A549 (cell line): ENCODE measurements at regions not wholly inside any gene's neighbourhood (a gene's known extent, or its start where the extent isn't known, plus 50 kb on each side); places are given as distances from the start of the nearest gene placed in this dataset.

Experiments used
- ATAC-seq, 2 experiments: fragments of 200-7000 bp in 1 of 2; fragments of >200 bp in 1 of 2; cut with Nextera tagmentation in 1 of 2; cut with Tn5 transposase in 1 of 2; 3 replicates each; pipeline versions ENCODE4 v1.8.0 to v1.9.1; 2018 to 2020; ENCODE audit warnings: mild to moderate bottlenecking in 1 of 2, moderate library complexity in 1 of 2
- CTCF ChIA-PET: fragments of 300-600 bp; sonication (Branson Sonifier 250); formaldehyde crosslinking; extraction: SDS; loops from one replicate; lab custom pipeline; 2021; ENCODE audit warnings: antibody characterized with exemption, inconsistent platforms; lab: Yijun Ruan, JAX
- POLR2A ChIA-PET: fragments of 350-600 bp; formaldehyde crosslinking; extraction: SDS; loops from one replicate; lab custom pipeline; 2021; ENCODE audit warnings: antibody characterized with exemption, inconsistent platforms; lab: Yijun Ruan, JAX
- DNase-seq, 2 experiments: peaks; one replicate each; pipeline versions ENCODE4 v3.0.0 to v3.0.0-alpha.2; 2011 to 2016; ENCODE audit warnings: low read depth in 1 of 2, low spot score in 1 of 2
- FAIRE-seq: peaks from 2 replicates; lab custom pipeline; 2011; peaks lifted over from hg19 to GRCh38; lab: Jason Lieb, UNC
- H3K27ac ChIP-seq, 2 experiments: fragments of >200 bp; sonication (Bioruptor Twin); formaldehyde crosslinking; 3 replicates each; pipeline ENCODE4 v1.5.1; 2016 to 2017
- H3K4me1 ChIP-seq: fragments of >200 bp; sonication (Bioruptor Twin); formaldehyde crosslinking; 3 replicates; pipeline ENCODE4 v1.6.1; 2016
- H3K4me2 ChIP-seq: fragments of >200 bp; sonication (Bioruptor Twin); formaldehyde crosslinking; 3 replicates; pipeline ENCODE4 v1.6.1; 2016
- H3K4me3 ChIP-seq: fragments of >200 bp; sonication (Bioruptor Twin); formaldehyde crosslinking; 3 replicates; pipeline ENCODE4 v1.5.1; 2016
- H3K9me3 ChIP-seq: fragments of >200 bp; sonication (Bioruptor Twin); formaldehyde crosslinking; 3 replicates; pipeline ENCODE4 v1.6.1; 2016
- E2F6 ChIP-seq: IDR thresholded peaks from 2 replicates; pipeline ENCODE4 v1.6.1; 2012; ENCODE audit warnings: low read depth, borderline replicate concordance
- EHMT2 ChIP-seq: fragments of 200-600 bp; sonication (generic); IDR thresholded peaks from 2 replicates; pipeline ENCODE4 v1.6.1; 2016; ENCODE audit warnings: antibody characterized with exemption, low read depth, mild to moderate bottlenecking, moderate library complexity
- ELK1 ChIP-seq: fragments of 150-350 bp; IDR thresholded peaks from 2 replicates; pipeline ENCODE4 v1.6.1; 2014; ENCODE audit warnings: low read depth, mild to moderate bottlenecking, low read length
- FOSL2 ChIP-seq, 2 experiments: fragments of 450-650 bp in 1 of 2; fragments of >200 bp in 1 of 2; sonication (Bioruptor Twin) in 1 of 2; formaldehyde crosslinking; IDR thresholded peaks; 2 replicates each; pipeline versions ENCODE4 v1.5.0 to v1.6.1; 2016 to 2020; ENCODE audit warnings: mild to moderate bottlenecking in 1 of 2, moderate library complexity in 1 of 2
- FOXS1 ChIP-seq: fragments of 250-450 bp; sonication (Bioruptor Pico); IDR thresholded peaks from 2 replicates; pipeline ENCODE4 v1.5.0; 2020; ENCODE audit warnings: mild to moderate bottlenecking, moderate library complexity
- GATA3 ChIP-seq: IDR thresholded peaks from 2 replicates; pipeline ENCODE4 v1.6.1; 2012; ENCODE audit warnings: borderline replicate concordance
- HDAC2 ChIP-seq: fragments of 200-600 bp; sonication (generic); IDR thresholded peaks from 2 replicates; pipeline ENCODE4 v1.6.1; 2016
- HES2 ChIP-seq: fragments of >200 bp; sonication (Bioruptor Twin); formaldehyde crosslinking; IDR thresholded peaks from 2 replicates; pipeline ENCODE4 v1.6.1; 2016
- HOXB5 ChIP-seq: fragments of 250-450 bp; sonication (Bioruptor Pico); IDR thresholded peaks from 2 replicates; pipeline ENCODE4 v1.5.0; 2020; ENCODE audit warnings: mild to moderate bottlenecking, moderate library complexity
- MAZ ChIP-seq: fragments of 150-350 bp; IDR thresholded peaks from 2 replicates; pipeline ENCODE4 v1.6.1; 2014; ENCODE audit warnings: antibody characterized with exemption, low read depth, low read length, borderline replicate concordance
- PBX3 ChIP-seq: IDR thresholded peaks from 2 replicates; pipeline ENCODE4 v1.6.1; 2012
- RFX5 ChIP-seq: fragments of 450-650 bp; IDR thresholded peaks from 2 replicates; pipeline ENCODE4 v1.7.1; 2014; ENCODE audit warnings: antibody characterized with exemption, mild to moderate bottlenecking, moderate library complexity
- SREBF2 ChIP-seq: fragments of 450-650 bp; IDR thresholded peaks from 2 replicates; pipeline ENCODE4 v1.6.1; 2014; ENCODE audit warnings: mild to moderate bottlenecking, moderate library complexity
- TFCP2L1 ChIP-seq: fragments of 250-450 bp; sonication (Bioruptor Pico); IDR thresholded peaks from 2 replicates; pipeline ENCODE4 v1.5.0; 2021; ENCODE audit warnings: mild to moderate bottlenecking
- TP53 ChIP-seq: fragments of 250-450 bp; sonication (Bioruptor Pico); IDR thresholded peaks from 2 replicates; pipeline ENCODE4 v1.5.0; 2021; ENCODE audit warnings: mild to moderate bottlenecking, moderate library complexity
- USF2 ChIP-seq: fragments of 450-650 bp; IDR thresholded peaks from 2 replicates; pipeline ENCODE4 v1.6.1; 2014; ENCODE audit warnings: antibody characterized with exemption
- ZSCAN20 ChIP-seq: fragments of 250-450 bp; sonication (Bioruptor Pico); IDR thresholded peaks from 2 replicates; pipeline ENCODE4 v1.8.0; 2022; ENCODE audit warnings: mild to moderate bottlenecking, moderate library complexity
- WGBS: methylation state at CpG from one replicate; pipeline ENCODE4 v1.1.6; 2017; ENCODE audit errors: missing lambda C conversion rate; 5-methylcytosine and 5-hydroxymethylcytosine counted together
- TF ChIP-seq, protein P1 (sequence below): fragments of >200 bp; sonication (Bioruptor Twin); formaldehyde crosslinking; IDR thresholded peaks from 3 replicates; pipeline ENCODE4 v1.6.1; 2016
- TF ChIP-seq, protein P2 (sequence below): fragments of 200-600 bp; sonication (generic); IDR thresholded peaks from 2 replicates; pipeline ENCODE4 v1.6.1; 2016; ENCODE audit warnings: antibody characterized with exemption, mild to moderate bottlenecking, moderate library complexity

GRCh38 chr16:26898200-26898599 is 168.5 kb upstream of the C16orf82 start:
- Histone ChIP-seq H3K4me2 (no peak overlapping the region), H3K4me1 (no peaks in the 10 kb centered on the region), H3K4me3 (no peak overlapping the region), H3K27ac (no peak overlapping the region), H3K9me3 (no peaks in the 10 kb centered on the region)
- ATAC-seq: no peak
- no peak for FAIRE-seq
- TF ChIP-seq ZSCAN20 (CRISPR knock-in tag): no peak
- TF ChIP-seq USF2: no peak
- no peak for TF ChIP-seq HOXB5
- no peak for TF ChIP-seq FOXS1 (CRISPR knock-in tag)
- no peak for TF ChIP-seq HES2
- no peak for TF ChIP-seq SREBF2
- TF ChIP-seq, protein P1, sequence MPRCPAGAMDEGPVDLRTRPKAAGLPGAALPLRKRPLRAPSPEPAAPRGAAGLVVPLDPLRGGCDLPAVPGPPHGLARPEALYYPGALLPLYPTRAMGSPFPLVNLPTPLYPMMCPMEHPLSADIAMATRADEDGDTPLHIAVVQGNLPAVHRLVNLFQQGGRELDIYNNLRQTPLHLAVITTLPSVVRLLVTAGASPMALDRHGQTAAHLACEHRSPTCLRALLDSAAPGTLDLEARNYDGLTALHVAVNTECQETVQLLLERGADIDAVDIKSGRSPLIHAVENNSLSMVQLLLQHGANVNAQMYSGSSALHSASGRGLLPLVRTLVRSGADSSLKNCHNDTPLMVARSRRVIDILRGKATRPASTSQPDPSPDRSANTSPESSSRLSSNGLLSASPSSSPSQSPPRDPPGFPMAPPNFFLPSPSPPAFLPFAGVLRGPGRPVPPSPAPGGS: no peak
- no peak for TF ChIP-seq EHMT2
- no peak for TF ChIP-seq TP53 (CRISPR knock-in tag)
- TF ChIP-seq GATA3: no peak
- TF ChIP-seq, protein P2, sequence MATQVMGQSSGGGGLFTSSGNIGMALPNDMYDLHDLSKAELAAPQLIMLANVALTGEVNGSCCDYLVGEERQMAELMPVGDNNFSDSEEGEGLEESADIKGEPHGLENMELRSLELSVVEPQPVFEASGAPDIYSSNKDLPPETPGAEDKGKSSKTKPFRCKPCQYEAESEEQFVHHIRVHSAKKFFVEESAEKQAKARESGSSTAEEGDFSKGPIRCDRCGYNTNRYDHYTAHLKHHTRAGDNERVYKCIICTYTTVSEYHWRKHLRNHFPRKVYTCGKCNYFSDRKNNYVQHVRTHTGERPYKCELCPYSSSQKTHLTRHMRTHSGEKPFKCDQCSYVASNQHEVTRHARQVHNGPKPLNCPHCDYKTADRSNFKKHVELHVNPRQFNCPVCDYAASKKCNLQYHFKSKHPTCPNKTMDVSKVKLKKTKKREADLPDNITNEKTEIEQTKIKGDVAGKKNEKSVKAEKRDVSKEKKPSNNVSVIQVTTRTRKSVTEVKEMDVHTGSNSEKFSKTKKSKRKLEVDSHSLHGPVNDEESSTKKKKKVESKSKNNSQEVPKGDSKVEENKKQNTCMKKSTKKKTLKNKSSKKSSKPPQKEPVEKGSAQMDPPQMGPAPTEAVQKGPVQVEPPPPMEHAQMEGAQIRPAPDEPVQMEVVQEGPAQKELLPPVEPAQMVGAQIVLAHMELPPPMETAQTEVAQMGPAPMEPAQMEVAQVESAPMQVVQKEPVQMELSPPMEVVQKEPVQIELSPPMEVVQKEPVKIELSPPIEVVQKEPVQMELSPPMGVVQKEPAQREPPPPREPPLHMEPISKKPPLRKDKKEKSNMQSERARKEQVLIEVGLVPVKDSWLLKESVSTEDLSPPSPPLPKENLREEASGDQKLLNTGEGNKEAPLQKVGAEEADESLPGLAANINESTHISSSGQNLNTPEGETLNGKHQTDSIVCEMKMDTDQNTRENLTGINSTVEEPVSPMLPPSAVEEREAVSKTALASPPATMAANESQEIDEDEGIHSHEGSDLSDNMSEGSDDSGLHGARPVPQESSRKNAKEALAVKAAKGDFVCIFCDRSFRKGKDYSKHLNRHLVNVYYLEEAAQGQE: no peak
- TF ChIP-seq HDAC2: no peak
- TF ChIP-seq TFCP2L1 (CRISPR knock-in tag): no peak
- no peak for TF ChIP-seq FOSL2 (IDR thresholded peaks at IDR 0.05)
- TF ChIP-seq FOSL2 (CRISPR knock-in tag; IDR thresholded peaks at IDR 0.05): no peak
- TF ChIP-seq MAZ: no peak
- ChIA-PET POLR2A (no interaction called here), CTCF (no interaction called here)
- no peak for DNase-seq

GRCh38 chr16:26901196-26901861 is 165.4 kb upstream of the C16orf82 start:
- POLR2A ChIA-PET: no interaction called here
- no peak overlapping the region for H3K27ac ChIP-seq
- H3K9me3 ChIP-seq: no peaks in the 10 kb centered on the region
- CTCF ChIA-PET: no interaction called here
- 11% methylated on average over 6 of the region's 6 CpGs for WGBS
- DNase-seq: no peak
- no peaks in the 10 kb centered on the region for H3K4me1 ChIP-seq
- no peak overlapping the region for H3K4me3 ChIP-seq
- ATAC-seq: no peak
- no peak for FAIRE-seq
- no peak overlapping the region for H3K4me2 ChIP-seq
- TF ChIP-seq PBX3: no peak
- TF ChIP-seq E2F6: no peak
- no peak for TF ChIP-seq ELK1
- no peak for TF ChIP-seq FOXS1 (CRISPR knock-in tag)
- no peak for TF ChIP-seq RFX5
- TF ChIP-seq SREBF2: no peak
